ENCODE measurements at regions not wholly inside any gene's neighbourhood (a gene's known extent, or its start where the extent isn't known, plus 50 kb on each side); places are given as distances from the start of the nearest gene placed in this dataset.

DNA sequence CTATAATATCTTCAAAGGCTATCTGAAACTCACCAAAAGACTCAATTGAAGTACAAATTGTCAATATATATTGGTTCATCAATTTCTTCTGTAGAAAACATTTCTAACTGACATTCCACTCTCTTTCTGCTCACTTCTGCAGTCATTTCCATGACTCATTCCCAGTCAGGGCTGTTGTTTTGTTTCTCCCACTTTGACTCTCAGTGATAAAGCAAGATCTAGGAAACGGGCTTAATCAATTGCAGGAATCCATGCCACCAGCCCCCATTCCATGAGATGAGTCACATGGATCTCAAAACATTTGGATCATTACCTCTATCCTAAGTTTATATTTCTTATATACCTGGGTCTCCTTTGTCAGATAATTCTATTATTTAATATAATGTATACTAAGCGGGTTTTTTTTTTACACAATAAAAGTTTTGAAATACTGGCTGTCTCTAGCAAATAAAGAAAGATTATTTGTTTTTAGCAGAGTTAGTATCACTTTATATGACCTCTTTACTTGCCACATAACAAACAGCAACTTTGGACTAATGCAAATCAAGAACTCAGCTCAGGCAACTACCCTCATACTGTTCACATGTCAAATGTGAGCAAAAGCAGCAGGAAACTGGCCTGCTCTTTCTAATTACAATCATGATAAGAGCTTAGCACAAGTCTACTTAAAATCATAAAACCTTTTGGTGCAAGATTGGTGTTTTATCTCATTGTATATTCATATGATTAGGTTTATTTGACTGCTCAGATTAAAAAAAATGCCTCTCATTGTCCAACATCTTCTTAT lies 251.1 kb upstream of the PIK3C3 start:
- TF ChIP-seq TAF1 (conservative IDR thresholded peaks at IDR 0.05) (no peak), GABPA (IDR thresholded peaks at IDR 0.05 in 1 of 2, conservative IDR thresholded peaks at IDR 0.05 in 1 of 2) (no peak), EGR1 (IDR thresholded peaks at IDR 0.05; ENCODE audit: low read depth in 2 of 2) (no peak), RAD21 (IDR thresholded peaks at IDR 0.05) (peak; percentile 3 to 42), MAX (IDR thresholded peaks at IDR 0.05) (peak; percentile 22)
- TF ChIP-seq, protein P1, sequence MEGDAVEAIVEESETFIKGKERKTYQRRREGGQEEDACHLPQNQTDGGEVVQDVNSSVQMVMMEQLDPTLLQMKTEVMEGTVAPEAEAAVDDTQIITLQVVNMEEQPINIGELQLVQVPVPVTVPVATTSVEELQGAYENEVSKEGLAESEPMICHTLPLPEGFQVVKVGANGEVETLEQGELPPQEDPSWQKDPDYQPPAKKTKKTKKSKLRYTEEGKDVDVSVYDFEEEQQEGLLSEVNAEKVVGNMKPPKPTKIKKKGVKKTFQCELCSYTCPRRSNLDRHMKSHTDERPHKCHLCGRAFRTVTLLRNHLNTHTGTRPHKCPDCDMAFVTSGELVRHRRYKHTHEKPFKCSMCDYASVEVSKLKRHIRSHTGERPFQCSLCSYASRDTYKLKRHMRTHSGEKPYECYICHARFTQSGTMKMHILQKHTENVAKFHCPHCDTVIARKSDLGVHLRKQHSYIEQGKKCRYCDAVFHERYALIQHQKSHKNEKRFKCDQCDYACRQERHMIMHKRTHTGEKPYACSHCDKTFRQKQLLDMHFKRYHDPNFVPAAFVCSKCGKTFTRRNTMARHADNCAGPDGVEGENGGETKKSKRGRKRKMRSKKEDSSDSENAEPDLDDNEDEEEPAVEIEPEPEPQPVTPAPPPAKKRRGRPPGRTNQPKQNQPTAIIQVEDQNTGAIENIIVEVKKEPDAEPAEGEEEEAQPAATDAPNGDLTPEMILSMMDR (IDR thresholded peaks at IDR 0.05; ENCODE audit: low read depth, low read length, missing input control), result no peak

All from liver (tissue), 3 donors.